Fibroblast of peridontal ligament (primary cell): ENCODE measurements at regions not wholly inside any gene's neighbourhood (a gene's known extent, or its start where the extent isn't known, plus 50 kb on each side); places are given as distances from the start of the nearest gene placed in this dataset.
"Not testable (repeated sequence)": the region's sequence is repeated elsewhere in the genome, so short reads cannot be mapped to it uniquely, and the experiment has no call there.

Experiments used
- DNase-seq: peaks from one replicate; pipeline ENCODE4 v3.0.0-alpha.2; 2010; ENCODE audit errors: extremely low read depth

GRCh38 chr3:6747017-6747416 lies 113.9 kb upstream of the GRM7 start:
- no peak for DNase-seq

DNA sequence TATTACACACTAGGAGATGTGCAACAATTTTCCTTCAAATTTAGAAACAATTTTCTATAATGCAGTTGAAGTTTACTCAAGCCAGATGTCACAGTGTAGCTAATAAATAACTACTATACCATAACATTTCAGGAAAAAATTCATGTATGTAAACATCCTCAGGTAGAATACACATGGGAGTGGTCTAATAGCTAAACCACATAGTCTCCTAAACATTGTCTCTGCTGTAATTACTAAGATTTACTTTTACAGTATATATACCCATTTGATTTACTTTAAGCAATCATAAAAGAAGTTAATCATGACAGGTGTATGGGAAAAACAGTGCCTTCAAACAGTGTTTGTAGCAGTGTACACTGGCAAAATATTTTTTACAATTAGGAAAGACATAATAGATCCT lies 110.1 kb upstream of the GRM7 start:
- DNase-seq = no peak

- DNase-seq = no peak
Measured at GRCh38 chr3:6753536-6753935, 107.4 kb upstream of the GRM7 start.

- not testable (repeated sequence) for DNase-seq
Measured at GRCh38 chr3:6769532-6770396, 91.2 kb upstream of the GRM7 start.

GRCh38 chr3:6770397-6770690 lies 90.6 kb upstream of the GRM7 start:
- no peak for DNase-seq

DNA sequence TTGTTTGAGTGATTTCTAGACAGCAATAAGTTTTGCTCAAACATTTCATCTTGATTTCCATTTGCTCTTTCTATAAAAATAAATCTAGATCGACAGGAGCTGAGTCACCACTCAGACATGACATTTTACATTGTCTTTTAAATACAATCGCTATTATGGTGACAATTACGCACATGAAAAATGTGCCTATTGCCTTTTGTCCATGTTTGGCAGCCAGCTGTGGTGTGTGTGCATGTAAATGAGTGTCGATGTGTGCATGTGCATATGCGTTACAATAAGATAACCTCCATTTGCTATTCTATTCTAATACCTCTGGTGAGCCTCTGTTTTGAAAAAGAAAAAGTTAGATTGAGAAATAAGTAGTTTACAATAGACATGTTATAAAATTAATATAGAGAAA lies 89.7 kb upstream of the GRM7 start:
- no peak for DNase-seq

- DNase-seq = no peak
Measured at GRCh38 chr3:6779140-6779539, 81.8 kb upstream of the GRM7 start.

DNA sequence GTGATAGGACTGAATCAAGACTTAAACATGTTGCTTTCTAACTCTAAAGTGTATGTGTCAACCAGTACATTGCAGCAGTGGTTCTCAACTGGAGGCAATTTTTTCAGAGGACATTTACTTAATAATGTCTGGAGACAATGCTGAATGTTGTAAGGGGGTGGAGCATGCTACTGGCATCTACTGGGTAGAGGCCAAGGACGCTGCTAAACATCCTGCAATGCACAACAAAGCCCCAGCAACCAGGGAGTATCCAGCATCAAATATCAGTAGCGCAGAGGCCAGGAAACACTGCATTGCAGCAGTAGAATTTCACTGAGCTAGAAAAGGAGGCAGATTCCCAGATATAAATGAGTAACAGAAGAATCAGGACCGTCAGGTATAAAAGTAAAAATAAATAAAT lies 79.8 kb upstream of the GRM7 start:
- no peak for DNase-seq

- DNase-seq = no peak
Measured at GRCh38 chr3:6785726-6786125, 75.2 kb upstream of the GRM7 start.

DNA sequence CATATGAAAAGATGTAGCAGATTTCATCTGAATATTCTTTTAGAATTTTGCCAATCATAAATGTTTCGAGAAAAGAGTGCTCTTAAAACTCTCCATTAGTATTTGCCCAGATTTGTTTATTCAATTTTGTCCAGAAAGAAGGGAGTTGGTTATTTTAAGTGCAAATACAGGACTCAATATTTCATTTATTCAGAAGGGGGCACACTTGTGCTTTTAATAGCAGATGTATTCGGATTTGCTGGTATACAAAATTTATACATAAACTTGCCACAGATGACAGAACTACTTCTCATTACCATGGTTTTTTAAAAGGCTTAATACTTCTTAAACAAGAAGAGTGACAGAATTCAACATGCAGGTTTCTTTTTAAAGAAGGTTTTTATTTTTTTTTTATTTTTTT lies 69.8 kb upstream of the GRM7 start:
- peak; percentile 13 for DNase-seq

GRCh38 chr3:6799264-6799915 lies 61.5 kb upstream of the GRM7 start:
- no peak for DNase-seq

DNA sequence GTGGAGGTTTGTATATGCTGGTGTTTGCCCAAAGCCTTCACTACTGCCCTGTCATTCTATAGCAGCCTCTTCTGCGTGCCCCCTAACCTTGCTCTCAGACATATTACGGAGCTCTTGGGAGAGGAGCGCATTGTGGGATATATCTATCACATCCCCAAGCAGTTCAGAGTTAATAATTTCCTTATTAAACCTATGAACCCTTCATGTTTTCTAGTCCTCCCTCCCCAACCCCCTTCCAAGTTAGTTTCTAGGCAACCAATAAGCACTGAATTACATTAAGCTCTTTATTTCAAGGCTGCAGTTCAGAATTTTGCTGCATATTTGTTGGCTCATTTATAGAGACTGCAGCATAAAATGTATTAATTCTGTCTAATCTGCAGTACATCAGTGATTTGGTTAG lies 57.3 kb upstream of the GRM7 start:
- DNase-seq = no peak

DNA sequence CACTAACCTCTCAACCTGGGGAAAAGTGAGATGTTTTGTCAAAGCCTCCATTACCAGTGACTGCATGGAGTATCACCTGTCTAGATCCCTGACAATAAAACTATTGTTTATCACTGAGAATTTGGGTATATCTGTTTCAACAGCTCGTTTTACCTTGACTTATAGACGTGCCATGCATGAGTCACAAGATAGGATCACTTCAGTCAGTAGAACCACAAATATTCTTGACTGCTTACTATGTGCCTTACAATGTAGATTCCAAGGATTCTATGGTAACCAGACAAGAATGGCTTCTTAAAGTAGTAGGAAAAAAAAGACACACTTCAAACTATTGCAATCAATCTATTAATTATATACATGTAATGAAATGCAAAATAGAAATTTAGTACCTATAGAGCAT lies 55.7 kb upstream of the GRM7 start:
- DNase-seq = peak; percentile 25

DNA sequence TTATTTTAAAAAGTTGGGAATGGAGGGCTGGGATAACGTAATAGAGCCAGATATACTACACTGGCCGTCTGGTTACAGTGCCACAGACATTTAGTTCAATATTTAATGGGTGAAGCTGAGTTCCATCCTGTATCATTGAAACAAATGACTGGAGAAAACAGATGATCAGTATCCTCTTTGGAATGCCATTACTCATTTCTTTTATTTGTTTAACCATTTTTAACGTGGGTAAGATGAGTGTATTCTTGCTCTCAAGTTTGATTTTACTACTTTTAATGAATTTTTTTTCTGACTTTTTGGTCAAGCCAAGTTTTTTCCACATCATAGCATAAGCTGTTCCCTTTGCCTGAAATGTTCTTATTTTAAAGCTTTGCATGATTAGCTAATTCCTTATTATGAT lies 53.9 kb upstream of the GRM7 start:
- DNase-seq = peak; percentile 6

- DNase-seq = peak; percentile 33
Measured at GRCh38 chr3:6807967-6808588, 52.8 kb upstream of the GRM7 start.

- no peak for DNase-seq
Measured at GRCh38 chr3:6809349-6809748, 51.6 kb upstream of the GRM7 start.
